ENCODE measurements at regions not wholly inside any gene's neighbourhood (a gene's known extent, or its start where the extent isn't known, plus 50 kb on each side); places are given as distances from the start of the nearest gene placed in this dataset.

DNA sequence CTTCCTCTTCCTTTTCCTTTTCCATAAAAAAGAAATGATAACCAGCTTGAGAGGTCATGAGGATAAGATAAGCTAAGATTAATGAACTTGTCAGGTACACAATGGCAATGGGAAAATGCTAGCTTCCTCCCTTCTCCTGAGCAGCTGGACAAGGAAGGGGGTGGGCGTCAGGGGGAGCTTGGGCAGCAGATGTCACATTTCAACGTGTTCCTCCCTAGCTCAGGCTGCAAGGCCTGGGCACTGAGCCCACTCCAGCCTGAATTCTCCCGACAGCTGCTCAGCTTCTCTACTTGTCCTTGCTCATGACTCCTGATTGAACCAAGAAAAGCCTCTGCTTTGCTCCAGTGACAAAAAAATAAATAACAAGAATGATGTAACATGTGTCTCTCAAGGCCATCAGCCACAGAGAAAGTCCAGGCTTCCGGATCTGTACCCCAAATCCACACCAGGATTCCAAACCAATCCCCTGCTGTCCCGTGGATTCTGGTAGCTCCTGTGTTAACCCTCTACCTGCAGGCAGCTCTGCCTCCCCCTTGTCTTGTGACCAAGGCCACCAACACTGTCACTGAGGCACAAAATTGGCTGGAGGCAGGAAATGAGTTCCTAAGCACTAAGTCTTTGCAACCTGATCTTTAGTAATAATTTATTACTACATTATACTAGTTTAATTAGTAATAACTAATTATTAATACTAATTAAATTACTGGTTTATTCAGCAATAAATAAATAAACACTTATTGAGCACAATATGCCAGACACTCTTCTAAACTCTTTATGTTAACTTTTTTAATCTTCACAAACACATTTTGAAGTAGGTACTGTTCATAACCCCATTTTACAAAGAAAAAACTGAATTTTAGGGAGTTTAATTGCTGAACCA lies 146.5 kb downstream of the CCDC34 start:
- no peaks in the 10 kb centered on the region for H3K4me1 Mint-ChIP-seq (ENCODE audit: low read depth)
- intact Hi-C loops (cut with micrococcal nuclease), result no loop called here
- no peaks in the 10 kb centered on the region for H3K27me3 Mint-ChIP-seq (ENCODE audit: insufficient read depth)
- H3K9me3 Mint-ChIP-seq, result no peaks in the 10 kb centered on the region
- H3K36me3 Mint-ChIP-seq (ENCODE audit: low read depth), result no peaks in the 10 kb centered on the region
- DNase-seq (ENCODE audit: low spot score), result no peak
- H3K4me3 Mint-ChIP-seq, result no peak overlapping the region
- H3K27ac Mint-ChIP-seq, result no peak overlapping the region

- Mint-ChIP-seq H3K4me1 (ENCODE audit: low read depth) (no peaks in the 10 kb centered on the region), H3K27me3 (ENCODE audit: insufficient read depth) (no peaks in the 10 kb centered on the region), H3K27ac (no peak overlapping the region), H3K9me3 (no peaks in the 10 kb centered on the region), H3K36me3 (ENCODE audit: low read depth) (no peaks in the 10 kb centered on the region), H3K4me3 (no peak overlapping the region)
- no peak for DNase-seq (ENCODE audit: low spot score)
- intact Hi-C loops (cut with micrococcal nuclease), result no loop called here
These were observed 147.3 kb downstream of the CCDC34 start for GRCh38 chr11:27215471-27216269.

GRCh38 chr11:27214713-27215112 lies 148.3 kb downstream of the CCDC34 start:
- no peak overlapping the region for H3K27ac Mint-ChIP-seq
- no peaks in the 10 kb centered on the region for H3K4me1 Mint-ChIP-seq (ENCODE audit: low read depth)
- no peaks in the 10 kb centered on the region for H3K36me3 Mint-ChIP-seq (ENCODE audit: low read depth)
- no peaks in the 10 kb centered on the region for H3K27me3 Mint-ChIP-seq (ENCODE audit: insufficient read depth)
- H3K9me3 Mint-ChIP-seq, result no peaks in the 10 kb centered on the region
- H3K4me3 Mint-ChIP-seq, result no peak overlapping the region
- intact Hi-C loops (cut with micrococcal nuclease), result no loop called here
- no peak for DNase-seq (ENCODE audit: low spot score)

DNA sequence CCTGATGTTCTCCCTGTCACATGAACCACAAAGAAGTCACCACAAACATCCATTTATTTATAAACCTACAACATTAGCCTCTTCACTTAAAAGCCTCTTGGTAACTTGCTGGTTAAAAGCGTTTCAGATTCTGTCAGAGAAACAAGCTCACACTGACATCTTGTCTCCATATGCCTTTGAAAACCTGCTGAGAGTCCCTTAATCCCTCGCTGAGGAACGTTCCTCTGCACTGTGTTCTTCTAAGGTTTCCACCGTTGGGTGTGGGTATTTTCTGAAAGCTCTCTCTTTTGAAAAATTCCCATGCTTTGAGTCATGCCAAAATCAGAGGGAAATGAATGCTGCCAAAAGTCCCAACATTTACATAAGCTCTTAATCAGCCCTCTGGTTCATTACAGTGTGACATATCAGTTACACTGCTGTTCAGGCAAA lies 149.8 kb downstream of the CCDC34 start:
- H3K27me3 Mint-ChIP-seq (ENCODE audit: insufficient read depth), result no peaks in the 10 kb centered on the region
- H3K4me3 Mint-ChIP-seq, result no peak overlapping the region
- H3K36me3 Mint-ChIP-seq (ENCODE audit: low read depth), result no peaks in the 10 kb centered on the region
- H3K4me1 Mint-ChIP-seq (ENCODE audit: low read depth), result no peaks in the 10 kb centered on the region
- DNase-seq (ENCODE audit: low spot score), result no peak
- H3K9me3 Mint-ChIP-seq, result no peaks in the 10 kb centered on the region
- no peak overlapping the region for H3K27ac Mint-ChIP-seq
- intact Hi-C loops (cut with micrococcal nuclease), result no loop called here

GRCh38 chr11:27212248-27212780 lies 150.7 kb downstream of the CCDC34 start:
- Mint-ChIP-seq H3K27ac (no peak overlapping the region), H3K9me3 (no peaks in the 10 kb centered on the region), H3K4me1 (ENCODE audit: low read depth) (no peaks in the 10 kb centered on the region), H3K27me3 (ENCODE audit: insufficient read depth) (no peaks in the 10 kb centered on the region), H3K4me3 (no peak overlapping the region), H3K36me3 (ENCODE audit: low read depth) (no peaks in the 10 kb centered on the region)
- intact Hi-C loops (cut with micrococcal nuclease), result no loop called here
- no peak for DNase-seq (ENCODE audit: low spot score)

GRCh38 chr11:27211370-27212127 lies 151.5 kb downstream of the CCDC34 start:
- no peaks in the 10 kb centered on the region for H3K36me3 Mint-ChIP-seq (ENCODE audit: low read depth)
- no peak overlapping the region for H3K4me3 Mint-ChIP-seq
- no peaks in the 10 kb centered on the region for H3K9me3 Mint-ChIP-seq
- no peaks in the 10 kb centered on the region for H3K4me1 Mint-ChIP-seq (ENCODE audit: low read depth)
- H3K27me3 Mint-ChIP-seq (ENCODE audit: insufficient read depth), result no peaks in the 10 kb centered on the region
- H3K27ac Mint-ChIP-seq, result no peak overlapping the region
- intact Hi-C loops (cut with micrococcal nuclease), result no loop called here
- DNase-seq (ENCODE audit: low spot score), result no peak

- no peaks in the 10 kb centered on the region for H3K9me3 Mint-ChIP-seq
- no peak overlapping the region for H3K4me3 Mint-ChIP-seq
- no peaks in the 10 kb centered on the region for H3K27me3 Mint-ChIP-seq (ENCODE audit: insufficient read depth)
- intact Hi-C loops (cut with micrococcal nuclease), result no loop called here
- no peaks in the 10 kb centered on the region for H3K36me3 Mint-ChIP-seq (ENCODE audit: low read depth)
- no peaks in the 10 kb centered on the region for H3K4me1 Mint-ChIP-seq (ENCODE audit: low read depth)
- DNase-seq (ENCODE audit: low spot score), result no peak
- H3K27ac Mint-ChIP-seq, result no peak overlapping the region
These were observed 152.5 kb downstream of the CCDC34 start for GRCh38 chr11:27210531-27210930.

DNA sequence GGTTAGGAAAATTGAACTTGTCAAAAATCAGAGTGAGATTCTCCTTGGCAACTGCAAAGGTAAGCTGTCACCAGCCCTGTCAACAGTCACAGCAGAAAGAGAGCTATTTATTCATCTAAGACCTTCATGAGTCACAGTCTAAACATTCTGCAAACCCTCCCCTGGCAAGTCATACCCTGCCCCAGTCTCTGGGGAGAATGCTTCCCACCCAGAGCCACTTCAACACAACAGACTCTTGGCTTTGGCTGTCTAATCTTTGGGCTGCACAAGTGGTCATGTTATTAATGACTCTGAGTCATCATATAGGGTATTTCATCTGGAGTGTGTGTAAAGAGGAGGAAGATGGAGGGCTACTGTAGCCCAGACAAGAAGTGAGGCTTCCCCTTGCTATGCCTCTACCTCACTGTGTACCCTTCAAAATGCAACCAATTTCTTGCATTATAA lies 153.4 kb downstream of the CCDC34 start:
- DNase-seq (ENCODE audit: low spot score), result no peak
- intact Hi-C loops (cut with micrococcal nuclease), result no loop called here
- no peaks in the 10 kb centered on the region for H3K4me1 Mint-ChIP-seq (ENCODE audit: low read depth)
- H3K9me3 Mint-ChIP-seq, result no peaks in the 10 kb centered on the region
- no peaks in the 10 kb centered on the region for H3K27me3 Mint-ChIP-seq (ENCODE audit: insufficient read depth)
- no peak overlapping the region for H3K4me3 Mint-ChIP-seq
- H3K36me3 Mint-ChIP-seq (ENCODE audit: low read depth), result no peaks in the 10 kb centered on the region
- H3K27ac Mint-ChIP-seq, result no peak overlapping the region

DNA sequence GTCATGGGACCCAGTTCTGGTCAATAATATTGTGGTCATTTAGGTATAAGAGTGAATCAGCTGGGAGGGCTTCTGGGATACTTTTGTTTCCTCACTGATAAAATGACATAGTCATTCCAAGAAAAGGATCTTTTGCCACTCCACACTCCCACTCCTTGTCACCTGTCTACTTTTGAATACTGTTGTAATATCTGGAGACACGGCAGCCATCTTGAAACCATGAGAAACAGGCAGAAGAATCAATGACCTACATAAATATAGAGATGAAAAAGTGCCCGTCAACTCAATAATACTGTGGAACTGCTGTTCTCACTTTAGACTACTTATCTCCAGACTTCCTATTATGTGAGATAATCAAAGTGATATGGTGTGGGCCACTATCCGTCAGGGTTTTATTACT lies 154.2 kb downstream of the CCDC34 start:
- H3K27me3 Mint-ChIP-seq (ENCODE audit: insufficient read depth), result no peaks in the 10 kb centered on the region
- H3K27ac Mint-ChIP-seq, result no peak overlapping the region
- no peak overlapping the region for H3K4me3 Mint-ChIP-seq
- H3K36me3 Mint-ChIP-seq (ENCODE audit: low read depth), result no peaks in the 10 kb centered on the region
- H3K9me3 Mint-ChIP-seq, result no peaks in the 10 kb centered on the region
- no peak for DNase-seq (ENCODE audit: low spot score)
- H3K4me1 Mint-ChIP-seq (ENCODE audit: low read depth), result no peaks in the 10 kb centered on the region
- intact Hi-C loops (cut with micrococcal nuclease), result no loop called here

DNA sequence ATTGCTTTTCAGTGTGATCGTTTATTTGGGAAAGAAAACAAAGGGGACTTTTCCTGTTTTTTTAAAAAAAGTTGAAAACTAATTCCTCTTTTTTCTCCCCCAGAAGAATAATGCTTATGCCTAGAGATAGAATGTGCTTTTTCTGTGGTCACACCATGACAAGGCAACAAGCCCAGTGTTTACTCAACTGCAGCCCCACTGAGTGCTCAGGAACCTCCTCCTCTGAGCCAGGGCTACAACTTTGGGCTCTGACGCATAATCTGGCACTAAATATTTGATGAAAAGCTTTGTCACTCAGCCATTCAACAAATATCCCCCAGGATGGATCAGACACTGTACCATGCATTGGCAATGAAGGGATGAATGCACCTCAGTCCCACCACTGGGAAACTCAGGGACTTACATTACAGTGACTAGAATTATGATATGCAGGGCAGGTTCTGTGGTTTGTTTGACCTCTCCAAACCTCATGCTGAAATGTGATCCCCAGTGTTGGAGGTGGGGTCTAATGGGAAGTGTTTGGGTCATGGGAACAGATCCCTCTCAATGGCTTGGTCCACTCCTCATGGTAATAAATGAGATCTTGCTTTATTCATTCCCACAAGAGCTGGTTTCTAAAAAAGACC lies 155.9 kb downstream of the CCDC34 start:
- Mint-ChIP-seq H3K27ac (no peak overlapping the region), H3K36me3 (ENCODE audit: low read depth) (no peaks in the 10 kb centered on the region), H3K27me3 (ENCODE audit: insufficient read depth) (no peaks in the 10 kb centered on the region), H3K4me3 (no peak overlapping the region), H3K4me1 (ENCODE audit: low read depth) (no peaks in the 10 kb centered on the region), H3K9me3 (no peaks in the 10 kb centered on the region)
- intact Hi-C loops (cut with micrococcal nuclease), result no loop called here
- no peak for DNase-seq (ENCODE audit: low spot score)

DNA sequence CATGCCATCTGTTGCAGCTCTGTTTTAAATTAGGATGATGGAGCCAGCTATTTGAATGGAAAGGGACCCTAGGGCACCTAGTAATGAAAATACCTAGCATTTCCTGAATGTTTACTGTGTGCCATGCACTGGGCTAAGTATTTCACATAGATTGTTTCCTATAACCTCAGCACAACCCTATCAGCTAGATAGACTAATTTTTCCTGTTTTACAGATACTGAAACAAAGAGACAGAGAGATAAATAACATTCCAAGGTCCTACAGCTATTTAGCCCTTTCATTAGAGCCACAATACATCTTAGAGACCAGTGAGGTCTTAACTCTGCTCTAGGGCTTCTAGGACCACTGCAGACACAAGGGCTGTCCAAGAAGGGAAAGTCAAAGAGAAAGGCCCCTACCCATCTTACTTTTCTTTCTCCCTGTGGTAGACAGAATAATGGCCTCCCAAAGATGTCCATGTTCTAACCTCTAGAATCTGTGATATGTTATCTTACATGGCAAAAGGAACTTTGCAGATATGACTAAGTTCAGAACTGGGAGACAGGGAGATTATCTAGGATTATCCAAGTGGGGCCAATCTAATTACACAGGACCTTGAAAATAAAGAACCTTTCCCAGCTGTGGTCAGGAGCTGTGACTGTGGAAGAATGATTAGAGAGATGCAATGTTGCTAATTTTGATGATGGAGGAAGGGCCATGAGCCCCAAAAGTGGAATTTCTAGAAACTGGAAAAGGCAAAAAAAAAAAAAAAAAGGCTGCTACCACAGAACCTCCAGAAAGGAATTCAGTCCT lies 157.0 kb downstream of the CCDC34 start:
- H3K4me3 Mint-ChIP-seq, result no peak overlapping the region
- no peaks in the 10 kb centered on the region for H3K36me3 Mint-ChIP-seq (ENCODE audit: low read depth)
- no peaks in the 10 kb centered on the region for H3K9me3 Mint-ChIP-seq
- H3K4me1 Mint-ChIP-seq (ENCODE audit: low read depth), result no peaks in the 10 kb centered on the region
- H3K27me3 Mint-ChIP-seq (ENCODE audit: insufficient read depth), result no peaks in the 10 kb centered on the region
- intact Hi-C loops (cut with micrococcal nuclease), result no loop called here
- DNase-seq (ENCODE audit: low spot score), result no peak
- no peak overlapping the region for H3K27ac Mint-ChIP-seq

DNA sequence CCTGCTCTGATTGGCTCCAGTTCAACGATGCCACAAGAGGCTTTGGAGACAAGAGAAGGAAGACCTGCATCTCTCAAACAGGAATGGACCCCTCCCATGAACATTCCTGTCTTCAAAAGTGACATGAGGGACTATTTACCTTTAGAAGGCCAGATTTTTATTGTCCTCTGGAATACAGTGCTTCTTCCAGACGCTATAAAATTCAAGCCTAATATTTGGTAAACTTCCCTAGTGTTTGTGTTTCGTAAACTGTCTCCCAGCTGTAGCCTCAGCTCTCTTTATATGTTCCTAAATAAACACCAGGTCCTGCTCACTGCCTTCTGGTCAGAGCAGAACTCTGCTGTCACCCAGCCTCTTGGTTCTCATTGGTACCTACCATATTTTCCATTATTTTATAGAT lies 157.8 kb downstream of the CCDC34 start:
- Mint-ChIP-seq H3K9me3 (no peaks in the 10 kb centered on the region), H3K4me1 (ENCODE audit: low read depth) (no peaks in the 10 kb centered on the region), H3K4me3 (no peak overlapping the region), H3K27ac (no peak overlapping the region), H3K27me3 (ENCODE audit: insufficient read depth) (no peaks in the 10 kb centered on the region), H3K36me3 (ENCODE audit: low read depth) (no peaks in the 10 kb centered on the region)
- DNase-seq (ENCODE audit: low spot score), result no peak
- intact Hi-C loops (cut with micrococcal nuclease), result no loop called here
